Cerebellar cortex (tissue), 1 donor: ENCODE measurements at regions not wholly inside any gene's neighbourhood (a gene's known extent, or its start where the extent isn't known, plus 50 kb on each side); places are given as distances from the start of the nearest gene placed in this dataset.
A peak's percentile ranks its signal among the peaks of the same experiment; 100 is the strongest.

Experiments
- DNase-seq: peaks from one replicate; pipeline ENCODE4 v3.0.0-alpha.2; 2015; ENCODE audit warnings: low spot score

GRCh38 chr10:4529266-4529665, 296.7 kb upstream of the AKR1E2 start:
- DNase-seq, result no peak

DNA sequence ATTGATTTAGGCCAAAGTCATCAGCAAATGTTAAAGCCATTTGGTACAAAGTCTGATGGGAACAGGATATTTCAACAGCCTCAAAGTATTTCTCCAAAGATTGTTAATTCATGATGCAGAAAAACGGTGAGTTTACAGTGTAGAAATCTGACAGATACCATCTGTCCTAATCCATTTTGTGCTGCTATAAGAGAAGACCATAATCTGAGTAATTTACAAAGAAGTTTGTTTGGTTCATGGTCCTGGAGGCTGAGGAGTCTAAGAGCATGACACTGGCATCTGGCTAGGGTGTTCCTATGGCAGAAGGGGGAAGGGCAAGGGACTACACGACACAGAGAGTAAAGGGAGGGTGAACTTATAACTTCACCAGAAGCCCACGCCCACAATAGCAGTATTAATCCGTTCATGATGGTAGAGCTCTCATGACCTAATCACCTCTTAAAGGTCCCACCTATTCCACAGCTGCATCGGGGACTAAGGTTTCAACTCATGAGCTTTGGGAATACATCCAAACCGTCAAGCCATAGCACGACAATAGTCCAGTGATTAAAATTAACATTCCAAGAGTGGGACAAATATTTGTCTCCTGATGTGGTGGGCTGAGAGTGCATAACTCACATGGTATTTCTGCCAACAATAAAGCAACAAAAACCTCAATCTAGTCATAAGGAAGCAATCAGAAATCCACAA, 298.6 kb upstream of the AKR1E2 start:
- no peak for DNase-seq

DNA sequence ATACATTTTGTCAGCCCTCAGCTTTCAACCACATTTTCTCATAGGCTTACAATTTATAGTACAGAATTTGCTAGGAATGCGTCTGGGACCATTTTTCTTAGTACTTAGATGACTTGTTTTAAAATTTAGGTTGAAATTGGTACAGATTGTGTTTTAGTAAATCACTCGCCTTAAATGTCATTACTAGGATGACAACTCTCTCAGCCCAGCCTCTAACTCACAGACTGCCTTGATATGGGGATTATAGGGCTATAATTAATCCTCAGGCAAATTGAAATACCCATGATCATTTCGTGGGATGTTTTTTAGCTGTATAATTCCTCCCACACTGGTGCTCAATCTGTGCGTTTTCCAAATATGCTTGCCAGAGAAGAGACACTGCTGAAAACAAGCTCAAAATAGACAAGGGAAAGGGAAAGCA, 299.7 kb upstream of the AKR1E2 start:
- no peak for DNase-seq

GRCh38 chr10:4525103-4525502, 300.9 kb upstream of the AKR1E2 start:
- DNase-seq, result no peak

DNA sequence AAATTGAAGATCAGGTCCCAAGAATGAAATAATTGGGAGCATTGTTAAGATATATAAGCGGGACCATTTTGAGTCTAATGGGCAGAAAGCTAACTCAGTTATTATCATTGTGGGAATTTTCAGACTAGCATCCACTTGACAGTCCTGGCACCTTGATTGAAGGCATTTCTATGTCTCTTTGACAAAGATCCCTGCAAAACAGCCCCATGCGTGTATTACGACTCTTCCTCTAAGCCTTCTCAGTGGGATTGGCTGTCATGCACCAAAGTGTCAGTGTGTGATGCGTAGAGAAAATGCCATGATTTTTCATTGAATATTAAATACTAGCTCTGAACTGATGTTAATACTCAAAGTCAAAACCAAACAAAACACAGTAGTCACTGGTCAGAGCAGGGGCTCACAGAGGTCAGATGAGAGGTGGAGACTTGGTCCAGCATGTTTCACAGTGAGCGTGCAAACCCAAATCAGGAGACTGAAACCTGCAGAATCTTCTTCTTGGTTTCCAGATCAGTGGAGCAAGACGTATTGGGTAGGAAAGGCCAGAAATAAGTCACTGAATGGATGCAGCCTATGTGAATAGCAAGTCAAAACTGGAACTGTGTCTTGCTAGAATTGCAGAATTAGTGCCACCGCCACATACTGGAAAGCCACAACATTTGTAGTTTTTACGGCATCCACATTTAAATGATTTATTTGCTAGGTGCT, 303.6 kb upstream of the AKR1E2 start:
- DNase-seq, result no peak

DNA sequence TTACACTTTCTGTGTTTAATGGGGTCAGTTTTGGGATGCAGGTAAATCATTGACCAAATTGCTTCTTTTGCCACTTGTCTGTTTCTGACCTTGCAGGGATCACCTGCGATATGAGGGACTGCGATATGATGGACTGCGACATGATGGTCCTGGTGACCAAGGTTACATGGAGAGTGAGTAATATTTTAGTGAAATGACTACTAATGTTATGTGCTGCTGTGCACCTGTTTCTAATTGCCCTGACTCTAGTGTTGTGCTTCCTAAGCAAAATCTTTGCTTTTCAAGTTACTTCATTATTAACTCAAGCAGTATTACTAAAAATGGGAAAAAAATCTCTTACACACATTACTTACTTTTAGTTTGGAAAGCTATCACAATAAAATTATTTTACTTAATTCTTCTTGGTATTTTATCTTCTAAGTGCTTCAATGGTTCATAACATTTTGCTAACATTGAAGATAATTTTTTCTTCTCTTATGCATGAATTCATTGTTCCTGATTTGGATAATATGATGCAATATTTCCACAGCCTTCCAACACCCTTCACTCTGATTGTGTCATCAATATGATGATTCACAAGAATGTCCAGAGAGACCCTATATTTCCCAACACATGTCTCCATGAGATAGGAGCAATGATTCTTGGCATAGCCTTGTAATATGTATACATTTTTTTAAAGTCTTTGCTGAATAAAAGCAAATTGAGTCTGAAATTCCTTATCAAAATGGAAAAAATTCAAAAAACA, 306.2 kb upstream of the AKR1E2 start:
- DNase-seq, result no peak

GRCh38 chr10:4517746-4518145, 308.3 kb upstream of the AKR1E2 start:
- no peak for DNase-seq

DNA sequence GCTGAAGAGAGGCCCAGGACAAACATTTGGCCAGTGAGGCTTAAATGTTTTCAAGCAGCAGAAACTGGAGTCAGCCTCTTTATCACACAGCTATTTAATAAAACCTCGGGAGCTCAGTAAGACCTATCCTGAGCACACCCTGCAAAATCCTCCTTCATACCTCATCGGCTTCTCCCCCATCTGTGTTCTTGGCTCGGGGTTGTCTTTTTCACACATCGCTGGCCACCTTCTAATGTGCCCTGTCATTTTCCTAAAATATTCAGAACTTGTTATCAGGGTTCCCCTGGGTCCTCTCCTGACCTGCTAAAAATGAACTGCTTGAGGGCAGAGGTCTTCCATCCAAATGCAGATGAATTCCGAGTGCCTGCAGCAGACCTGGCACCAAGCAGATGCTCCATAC, 310.3 kb upstream of the AKR1E2 start:
- peak; percentile 63 for DNase-seq

DNA sequence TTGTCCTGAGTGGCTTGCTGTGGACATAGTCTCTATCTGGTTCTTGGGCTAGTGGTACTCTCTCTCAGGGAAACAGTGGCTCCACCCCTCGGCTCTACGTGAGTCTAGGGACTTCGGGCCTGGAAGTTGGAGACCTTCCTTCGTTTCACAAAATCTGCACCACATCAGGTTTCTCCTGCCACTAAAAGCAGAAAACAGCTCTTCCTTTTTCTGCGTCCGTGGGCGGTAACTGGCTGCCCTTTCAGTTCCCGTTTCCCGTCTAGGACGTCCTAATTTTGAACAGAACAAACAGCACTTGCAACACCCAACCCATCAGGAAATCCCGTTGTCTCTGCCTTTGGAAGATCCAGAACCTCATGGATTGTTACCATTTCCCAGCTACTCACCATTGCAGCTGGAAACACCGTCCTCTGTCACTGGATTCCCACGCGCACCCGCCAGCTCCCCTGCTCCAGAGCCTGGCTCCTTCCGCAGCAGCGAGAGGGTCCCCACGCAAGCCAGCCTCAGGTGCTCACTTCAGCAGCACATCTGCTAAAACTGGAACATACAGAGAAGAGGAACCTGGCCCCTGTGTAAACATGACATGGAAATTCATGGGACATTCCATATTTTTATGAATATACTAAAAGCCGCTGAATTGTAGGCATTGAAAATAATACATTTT, 311.4 kb upstream of the AKR1E2 start:
- no peak for DNase-seq

- DNase-seq, result peak; percentile 40
Measured at GRCh38 chr10:4512671-4513240, 313.3 kb upstream of the AKR1E2 start.

DNA sequence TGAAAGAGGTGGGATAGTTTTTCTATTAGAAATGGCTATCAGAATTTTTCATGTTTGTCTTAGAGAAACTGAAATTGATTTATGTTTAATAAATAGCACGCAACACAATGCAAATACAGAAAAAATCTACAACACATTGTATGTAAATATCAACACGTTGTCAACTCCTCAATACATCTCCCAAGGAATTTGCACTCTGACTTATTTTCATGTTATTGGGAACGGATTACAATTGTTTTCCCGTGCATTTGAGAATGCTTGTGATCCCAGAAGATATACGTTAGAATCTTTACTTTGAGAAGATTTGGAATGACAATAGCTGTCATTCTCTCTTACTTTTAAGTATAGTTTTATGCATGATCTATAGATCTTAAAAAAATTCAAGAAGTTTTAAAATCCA, 313.8 kb upstream of the AKR1E2 start:
- DNase-seq, result no peak

DNA sequence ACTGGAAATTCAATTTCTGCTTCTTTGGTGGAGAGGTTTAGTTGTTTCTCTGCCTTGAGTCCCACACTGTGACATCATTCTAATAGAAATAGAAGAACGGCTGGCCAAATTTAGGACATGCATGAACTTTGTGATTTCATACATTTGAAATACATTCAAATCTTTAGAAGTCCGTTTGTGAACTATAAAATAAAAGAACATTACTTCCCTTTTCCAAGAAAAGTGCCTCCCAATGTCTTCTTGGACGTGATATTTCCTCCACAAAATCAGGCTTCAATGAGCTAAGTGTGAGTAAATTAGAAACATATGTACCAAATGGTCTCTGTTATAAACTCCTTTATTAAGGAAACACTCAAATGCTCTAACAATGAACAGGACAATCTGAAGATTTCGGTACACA, 314.5 kb upstream of the AKR1E2 start:
- DNase-seq, result no peak

GRCh38 chr10:4509405-4509804, 316.6 kb upstream of the AKR1E2 start:
- no peak for DNase-seq

- DNase-seq, result no peak
Measured at GRCh38 chr10:4506095-4506494, 319.9 kb upstream of the AKR1E2 start.

DNA sequence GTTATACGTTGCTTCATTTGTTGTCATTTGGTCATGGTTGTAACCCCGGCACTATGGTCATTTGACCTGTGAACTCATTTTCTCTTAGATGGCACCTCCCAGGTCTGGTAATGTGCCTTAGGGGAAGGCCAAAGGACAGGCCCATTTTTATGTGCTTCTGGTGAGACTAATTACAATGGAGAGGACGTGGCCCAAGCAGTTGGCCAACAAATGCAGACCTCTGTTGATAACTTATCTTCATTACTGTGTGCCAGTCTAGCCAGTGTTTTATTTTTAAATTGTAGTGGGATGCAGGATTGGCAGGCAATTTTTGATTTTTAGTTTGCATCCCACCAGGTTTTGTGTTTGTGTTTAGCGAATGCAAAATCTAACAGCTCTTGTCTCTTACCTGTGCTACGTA, 321.5 kb upstream of the AKR1E2 start:
- DNase-seq, result no peak

GRCh38 chr10:4503076-4503475, 322.9 kb upstream of the AKR1E2 start:
- DNase-seq, result no peak

- DNase-seq, result no peak
Measured at GRCh38 chr10:4501306-4501705, 324.7 kb upstream of the AKR1E2 start.

DNA sequence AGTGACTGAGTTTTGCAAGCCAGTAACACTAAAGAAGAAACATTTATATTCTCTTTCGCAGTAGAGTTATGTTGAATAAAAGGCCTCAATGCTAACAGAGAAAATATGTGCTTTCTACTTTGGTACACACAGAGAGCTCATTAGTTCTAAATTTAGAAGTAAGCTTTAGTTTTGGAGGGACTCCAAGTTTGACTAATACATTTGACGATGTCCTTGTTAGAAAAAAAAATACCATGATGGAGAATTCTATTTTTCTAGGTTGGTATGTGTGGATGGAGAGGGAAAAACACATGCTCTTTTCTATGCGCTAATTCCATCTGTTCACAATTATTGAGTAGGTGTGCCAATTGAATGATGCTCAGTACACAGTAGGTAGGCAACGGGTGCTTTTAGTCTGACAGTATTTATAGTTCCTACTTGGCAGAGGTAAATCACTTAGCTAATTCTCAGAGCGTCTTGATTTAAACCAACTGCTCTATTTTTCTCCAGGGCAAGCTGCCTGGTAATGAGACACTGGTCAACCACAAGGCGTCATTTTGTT, 327.2 kb upstream of the AKR1E2 start:
- DNase-seq, result peak; percentile 76

DNA sequence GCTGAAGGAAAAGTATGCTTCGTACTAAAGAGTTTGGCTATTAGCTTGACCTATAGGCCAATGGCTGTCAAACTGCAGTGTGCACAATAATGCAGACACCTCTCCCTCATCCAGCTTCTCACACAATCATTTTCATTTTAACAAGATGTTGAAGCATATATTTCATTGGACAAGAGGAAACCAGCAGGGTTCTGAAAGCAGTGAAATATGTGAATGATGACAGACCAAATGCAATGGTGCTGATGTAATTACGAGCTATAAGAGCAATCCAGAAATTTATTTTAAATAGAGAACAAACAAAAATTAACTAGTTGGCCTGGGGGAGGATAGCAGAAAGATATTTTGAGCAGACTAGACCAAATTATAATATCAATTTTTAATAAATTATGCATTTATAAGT, 331.5 kb upstream of the AKR1E2 start:
- DNase-seq, result no peak

DNA sequence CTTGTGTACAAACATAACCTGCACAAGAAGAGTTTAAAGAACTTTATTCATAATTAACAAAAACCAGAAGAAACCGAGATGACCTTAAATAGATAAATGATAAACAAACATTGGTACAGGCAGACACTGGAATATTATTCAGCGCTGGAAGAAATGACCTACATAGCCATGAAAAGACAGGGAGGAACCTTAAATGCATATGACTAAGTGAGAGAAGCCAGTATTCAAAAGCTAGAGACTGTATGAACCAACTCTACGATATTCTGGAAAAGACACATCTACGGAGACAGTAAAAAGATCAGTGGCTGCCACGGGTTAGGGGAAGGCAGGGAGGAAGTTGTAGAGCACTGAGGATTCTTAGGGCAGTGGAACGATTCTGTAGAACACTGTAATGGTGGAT, 333.8 kb upstream of the AKR1E2 start:
- no peak for DNase-seq

DNA sequence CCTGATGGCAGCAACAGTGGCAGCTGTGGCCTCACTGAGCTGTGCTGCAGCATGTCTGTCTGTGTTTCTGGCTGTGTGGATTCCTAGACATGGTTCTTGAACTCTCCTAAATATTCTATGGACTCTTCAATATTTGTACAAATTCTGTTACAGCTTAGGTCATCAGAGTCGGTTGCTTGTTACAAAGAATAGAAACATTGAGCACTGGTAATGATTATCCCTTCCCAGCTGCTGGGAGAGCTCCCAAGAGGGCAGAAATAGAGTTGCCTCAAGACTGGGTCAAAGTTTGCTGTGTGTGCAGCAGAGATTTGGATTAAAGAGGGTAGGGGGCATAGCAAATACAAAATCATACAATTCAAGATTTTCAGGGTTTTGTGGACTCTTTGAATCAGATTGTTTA, 337.1 kb upstream of the AKR1E2 start:
- no peak for DNase-seq

GRCh38 chr10:4485636-4486035, 340.4 kb upstream of the AKR1E2 start:
- DNase-seq, result no peak
